Lung (tissue), 11 donors: ENCODE measurements at regions not wholly inside any gene's neighbourhood (a gene's known extent, or its start where the extent isn't known, plus 50 kb on each side); places are given as distances from the start of the nearest gene placed in this dataset.

Experiments used
- ATAC-seq: fragments of 200-7000 bp; cut with Tn5 transposase; one replicate; pipeline ENCODE4 v1.9.1; 2020; ENCODE audit warnings: moderate number of reproducible peaks; ENCODE audit not compliant: insufficient read depth, low FRiP score
- DNase-seq, 3 donors: peaks; one replicate each; pipeline ENCODE4 v3.0.0-alpha.2; 2013 to 2017
- H3K27ac ChIP-seq, 2 donors: one replicate each; pipeline ENCODE4 v1.5.1; 2013; ENCODE audit warnings: mild to moderate bottlenecking in 2 of 2, moderate library complexity in 2 of 2, control low read depth in 1 of 2, inconsistent platforms in 1 of 2, low read depth in 1 of 2, low read length in 1 of 2
- H3K27me3 ChIP-seq, 3 donors: one replicate each; pipeline ENCODE4 v1.5.1; 2013; ENCODE audit warnings: low read length in 2 of 3; ENCODE audit not compliant: control insufficient read depth in 3 of 3, insufficient read depth in 3 of 3
- H3K36me3 ChIP-seq, 4 donors: one replicate each; pipeline ENCODE4 v1.5.1; 2013; ENCODE audit warnings: low read length in 4 of 4, mild to moderate bottlenecking in 1 of 4, moderate library complexity in 1 of 4; ENCODE audit not compliant: control insufficient read depth in 4 of 4, insufficient read depth in 4 of 4
- H3K4me1 ChIP-seq, 5 donors: one replicate each; pipeline ENCODE4 v1.5.1; 2013; ENCODE audit warnings: low read length in 5 of 5, mild to moderate bottlenecking in 2 of 5, moderate library complexity in 1 of 5; ENCODE audit not compliant: control insufficient read depth in 5 of 5, insufficient read depth in 5 of 5
- H3K4me3 ChIP-seq: one replicate; pipeline ENCODE4 v1.5.1; 2013; ENCODE audit warnings: mild to moderate bottlenecking, control low read depth, moderate library complexity
- H3K9ac ChIP-seq, 2 donors: one replicate each; pipeline ENCODE4 v1.5.1; 2013; ENCODE audit warnings: low read length in 2 of 2, control low read depth in 1 of 2; ENCODE audit not compliant: insufficient read depth in 1 of 2
- H3K9me3 ChIP-seq, 4 donors: one replicate each; pipeline ENCODE4 v1.5.1; 2013; ENCODE audit warnings: low read length in 3 of 4, mild to moderate bottlenecking in 1 of 4, moderate library complexity in 1 of 4; ENCODE audit not compliant: control insufficient read depth in 4 of 4, insufficient read depth in 3 of 4
- WGBS, 2 donors: extraction: QIAGEN DNeasy Blood & Tissue Kit; methylation state at CpG; one replicate each; pipeline ENCODE4 v1.1.7; 2013; 5-methylcytosine and 5-hydroxymethylcytosine counted together
- TF ChIP-seq, protein P1 (sequence below): IDR thresholded peaks from 2 replicates; pipeline ENCODE4 v1.5.1; 2012; ENCODE audit warnings: mild to moderate bottlenecking; ENCODE audit errors: control extremely low read depth, extremely low read depth
- donor health status: control.
- donor health status: control.
- donor health status: Bipolar disorder and iron deficiency.
- donor health status: healthy.
- donor health status: DM: yes; HTN: yes; CAD: no.

DNA sequence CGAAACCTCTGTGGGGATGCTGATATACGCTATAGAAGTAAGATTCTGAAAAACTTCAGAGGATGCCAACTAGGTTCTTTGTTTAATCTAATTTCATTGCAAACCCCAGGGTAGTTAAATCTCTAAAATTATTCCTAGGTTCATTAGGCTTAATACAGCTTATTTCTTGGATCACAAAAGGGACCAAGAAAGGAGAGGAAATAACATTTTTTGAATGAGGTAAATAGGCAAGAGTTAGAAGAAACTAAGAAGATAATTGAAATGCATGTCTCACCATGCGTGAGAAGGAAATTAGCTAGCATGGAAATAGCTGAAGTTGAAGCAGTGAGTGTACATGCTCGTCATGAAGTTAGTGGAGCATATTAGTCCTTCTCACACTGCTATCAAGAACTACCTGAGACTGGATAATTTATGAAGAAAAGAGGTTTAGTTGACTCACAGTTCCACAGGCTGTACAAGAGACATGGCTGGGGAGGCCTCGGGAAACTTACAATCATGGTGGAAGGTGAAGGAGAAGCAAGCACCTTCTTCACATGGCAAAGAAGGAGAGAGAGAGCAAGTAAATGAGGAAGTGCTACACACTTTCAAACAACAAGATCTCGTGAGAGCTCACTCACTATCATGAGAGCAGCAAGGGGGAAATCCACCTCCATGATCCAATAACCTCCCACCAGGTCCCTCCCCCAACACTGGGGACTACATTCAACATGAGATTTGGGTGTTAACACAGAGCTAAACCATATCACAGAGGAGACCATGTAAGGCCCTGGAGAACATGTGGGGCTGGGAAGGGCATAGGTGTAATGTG is 125.1 kb upstream of the OSMR start:
- DNase-seq, result no peak
- Histone ChIP-seq H3K4me3 (no peak overlapping the region), H3K9me3 (no peaks in the 10 kb centered on the region), H3K4me1 (peaks cover 0 to 27% (median 10%) of the 10 kb centered on the region in 5 donors), H3K9ac (no peak overlapping the region), H3K27ac (no peak overlapping the region), H3K36me3 (no peaks in the 10 kb centered on the region), H3K27me3 (no peaks in the 10 kb centered on the region)
- 87 to 90% methylated on average over 6 of the region's 6 CpGs for WGBS, 2 donors
- TF ChIP-seq, protein P1, sequence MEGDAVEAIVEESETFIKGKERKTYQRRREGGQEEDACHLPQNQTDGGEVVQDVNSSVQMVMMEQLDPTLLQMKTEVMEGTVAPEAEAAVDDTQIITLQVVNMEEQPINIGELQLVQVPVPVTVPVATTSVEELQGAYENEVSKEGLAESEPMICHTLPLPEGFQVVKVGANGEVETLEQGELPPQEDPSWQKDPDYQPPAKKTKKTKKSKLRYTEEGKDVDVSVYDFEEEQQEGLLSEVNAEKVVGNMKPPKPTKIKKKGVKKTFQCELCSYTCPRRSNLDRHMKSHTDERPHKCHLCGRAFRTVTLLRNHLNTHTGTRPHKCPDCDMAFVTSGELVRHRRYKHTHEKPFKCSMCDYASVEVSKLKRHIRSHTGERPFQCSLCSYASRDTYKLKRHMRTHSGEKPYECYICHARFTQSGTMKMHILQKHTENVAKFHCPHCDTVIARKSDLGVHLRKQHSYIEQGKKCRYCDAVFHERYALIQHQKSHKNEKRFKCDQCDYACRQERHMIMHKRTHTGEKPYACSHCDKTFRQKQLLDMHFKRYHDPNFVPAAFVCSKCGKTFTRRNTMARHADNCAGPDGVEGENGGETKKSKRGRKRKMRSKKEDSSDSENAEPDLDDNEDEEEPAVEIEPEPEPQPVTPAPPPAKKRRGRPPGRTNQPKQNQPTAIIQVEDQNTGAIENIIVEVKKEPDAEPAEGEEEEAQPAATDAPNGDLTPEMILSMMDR, result no peak
- ATAC-seq, result no peak

DNA sequence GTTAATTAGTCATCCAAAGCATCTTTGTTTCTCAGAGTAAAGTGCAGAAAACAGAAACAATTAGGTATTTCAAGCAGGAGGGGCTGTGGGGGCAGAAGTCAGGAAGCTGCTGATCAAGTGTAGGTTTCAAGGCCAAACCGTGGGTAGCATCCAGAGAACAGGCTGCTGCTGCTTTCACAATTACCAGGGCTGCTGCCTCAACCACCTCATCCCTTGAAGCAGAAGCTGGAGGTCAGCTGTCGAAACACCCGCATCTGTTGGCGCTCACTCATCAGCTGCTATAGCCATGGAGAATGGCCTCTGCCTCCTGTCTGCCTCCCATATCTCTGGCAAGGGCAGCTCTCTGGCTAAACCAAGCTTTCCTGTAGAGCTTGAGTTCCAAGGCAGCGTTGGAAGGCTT is 122.9 kb upstream of the OSMR start:
- no peaks in the 10 kb centered on the region for H3K36me3 ChIP-seq
- TF ChIP-seq, protein P1, result no peak
- H3K9ac ChIP-seq, result no peak overlapping the region
- ATAC-seq (no peak), DNase-seq (no peak)
- 71 to 72% methylated on average over 5 of the region's 5 CpGs for WGBS, 2 donors
- peaks cover 0 to 30% (median 11%) of the 10 kb centered on the region in 5 donors for H3K4me1 ChIP-seq
- no peak overlapping the region for H3K27ac ChIP-seq
- no peaks in the 10 kb centered on the region for H3K27me3 ChIP-seq
- no peaks in the 10 kb centered on the region for H3K9me3 ChIP-seq
- no peak overlapping the region for H3K4me3 ChIP-seq

DNA sequence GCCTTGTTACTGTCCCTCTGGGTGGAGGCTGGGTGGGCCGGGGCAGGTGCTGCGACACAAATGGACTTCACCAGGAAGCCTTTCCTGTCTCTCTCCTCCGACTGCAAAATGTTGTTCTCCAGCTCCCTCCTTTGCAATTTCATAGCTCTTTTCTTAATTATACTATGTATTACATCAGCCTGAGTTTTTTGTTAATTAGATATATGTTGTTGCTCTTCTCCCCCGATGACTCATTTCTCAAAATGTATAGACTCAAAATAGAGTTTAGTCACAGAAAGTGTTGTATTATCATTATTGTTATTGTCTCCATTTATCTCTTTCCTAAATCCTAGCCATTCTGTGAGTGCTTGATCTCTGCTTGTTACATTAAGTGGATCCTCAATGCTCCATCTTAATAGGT is 122.4 kb upstream of the OSMR start:
- H3K9me3 ChIP-seq, result no peaks in the 10 kb centered on the region
- H3K9ac ChIP-seq, result no peak overlapping the region
- TF ChIP-seq, protein P1, result no peak
- H3K4me3 ChIP-seq, result no peak overlapping the region
- no peaks in the 10 kb centered on the region for H3K27me3 ChIP-seq
- no peak overlapping the region for H3K27ac ChIP-seq
- no peak for DNase-seq
- no peaks in the 10 kb centered on the region for H3K36me3 ChIP-seq
- ATAC-seq, result no peak
- 93 to 96% methylated on average over 4 of the region's 4 CpGs for WGBS, 2 donors
- H3K4me1 ChIP-seq, result peaks cover 0 to 31% (median 16%) of the 10 kb centered on the region in 5 donors
